ENCODE measurements at regions not wholly inside any gene's neighbourhood (a gene's known extent, or its start where the extent isn't known, plus 50 kb on each side); places are given as distances from the start of the nearest gene placed in this dataset.

DNA sequence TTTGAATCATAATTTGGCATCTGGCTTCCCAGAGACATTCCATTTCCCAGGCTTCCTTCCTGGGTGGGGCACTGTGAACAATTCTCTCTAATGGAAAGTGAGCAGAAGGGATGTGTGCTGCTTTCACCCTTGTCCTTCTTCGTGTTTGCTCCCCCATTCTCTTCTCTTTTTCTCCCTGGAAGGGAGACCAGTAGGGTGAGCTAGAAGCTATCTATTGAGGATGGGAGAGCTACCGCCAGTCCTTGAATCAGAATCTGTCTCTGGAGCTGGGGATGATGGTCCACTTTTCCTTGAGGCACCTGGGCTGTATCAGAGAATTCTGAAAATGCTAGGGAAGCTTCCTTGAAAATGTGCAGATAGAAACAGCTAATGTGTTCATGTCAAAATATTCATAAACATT, 453.9 kb downstream of the WDR72 start:
- no peak for DNase-seq

DNA sequence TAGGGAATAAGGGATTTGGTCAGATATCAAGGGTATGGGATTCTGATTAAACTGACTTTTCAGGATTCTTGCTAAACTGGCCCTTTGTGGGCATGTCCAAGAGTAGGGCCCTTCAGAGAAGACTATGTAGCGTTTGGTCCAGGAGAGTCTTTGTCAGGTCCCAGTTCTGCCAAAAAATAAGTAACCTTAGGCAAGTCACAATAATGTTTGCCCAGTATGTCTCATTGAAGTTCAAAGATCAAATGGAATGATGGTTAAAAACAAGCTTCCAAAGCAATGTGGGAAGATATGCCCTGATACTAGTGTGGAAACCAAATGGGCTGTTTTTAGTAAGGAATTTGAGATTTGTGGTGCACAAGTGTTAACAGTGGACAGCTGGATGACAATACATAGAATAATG, 454.4 kb downstream of the WDR72 start:
- no peak for DNase-seq

- no peak for DNase-seq
Observed at GRCh38 chr15:53297828-53298227, 461.6 kb downstream of the WDR72 start.

DNA sequence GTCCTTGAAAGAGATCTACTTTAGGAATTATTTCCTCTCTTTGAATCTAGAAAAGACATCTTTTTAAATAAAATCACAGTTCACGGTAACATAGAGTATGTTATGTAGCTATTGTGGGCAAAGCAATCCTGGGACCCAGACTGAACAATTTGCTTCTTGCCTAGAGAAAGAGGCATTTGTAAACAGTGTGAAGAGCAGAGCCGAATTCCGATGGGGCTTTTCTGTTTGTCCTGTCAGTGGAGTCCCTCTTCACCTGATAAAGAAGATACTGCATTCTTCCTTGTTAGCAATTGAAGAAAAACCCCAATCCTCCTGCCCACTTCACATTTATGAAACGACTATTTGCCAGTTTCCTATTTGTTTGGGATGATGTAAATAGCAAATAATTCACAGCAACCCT, 462.9 kb downstream of the WDR72 start:
- no peak for DNase-seq

- DNase-seq, result no peak
Observed at GRCh38 chr15:53295574-53295973, 463.9 kb downstream of the WDR72 start.

DNA sequence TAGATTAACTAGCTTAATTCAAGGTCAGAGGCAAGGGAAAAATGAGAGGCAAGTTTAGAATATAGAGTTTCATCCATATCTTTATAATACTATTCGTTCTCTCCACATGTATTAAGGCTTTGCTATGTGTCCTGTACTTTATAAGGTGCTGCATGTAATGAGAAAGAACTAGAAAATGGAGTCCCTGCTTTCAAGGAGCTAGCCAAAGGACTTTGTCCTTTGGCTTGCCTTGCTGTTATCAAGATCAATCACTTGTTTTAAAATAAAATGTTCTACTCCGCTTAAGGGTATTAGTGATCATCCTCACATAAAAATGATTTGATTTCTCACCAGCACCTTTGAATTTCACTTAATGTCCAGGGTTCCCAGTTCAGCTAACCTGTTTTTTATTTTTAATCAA, 470.9 kb downstream of the WDR72 start:
- no peak for DNase-seq

GRCh38 chr15:53274630-53275029, 484.5 kb upstream of the ONECUT1 start:
- DNase-seq, result no peak

DNA sequence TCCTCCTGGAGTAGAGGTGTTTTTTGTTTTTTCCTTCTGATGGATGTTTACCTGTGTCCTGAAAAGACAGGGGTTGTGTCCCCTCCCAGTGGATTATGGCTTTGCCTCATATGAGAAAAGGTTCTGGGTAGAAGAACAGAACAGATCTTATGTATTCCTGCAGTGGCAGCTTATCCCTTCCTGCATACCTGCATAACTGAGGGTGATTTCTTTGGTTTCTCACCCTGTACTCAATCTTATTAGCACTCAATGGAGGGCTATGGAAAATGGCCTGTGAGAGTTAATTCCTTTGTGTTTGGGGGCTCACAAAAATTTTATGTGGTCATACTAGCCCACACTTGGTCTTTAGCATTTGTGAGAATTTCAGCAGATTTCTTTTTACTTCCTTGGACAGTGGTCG, 482.0 kb upstream of the ONECUT1 start:
- no peak for DNase-seq

- DNase-seq, result no peak
Observed at GRCh38 chr15:53266176-53266575, 476.0 kb upstream of the ONECUT1 start.

DNA sequence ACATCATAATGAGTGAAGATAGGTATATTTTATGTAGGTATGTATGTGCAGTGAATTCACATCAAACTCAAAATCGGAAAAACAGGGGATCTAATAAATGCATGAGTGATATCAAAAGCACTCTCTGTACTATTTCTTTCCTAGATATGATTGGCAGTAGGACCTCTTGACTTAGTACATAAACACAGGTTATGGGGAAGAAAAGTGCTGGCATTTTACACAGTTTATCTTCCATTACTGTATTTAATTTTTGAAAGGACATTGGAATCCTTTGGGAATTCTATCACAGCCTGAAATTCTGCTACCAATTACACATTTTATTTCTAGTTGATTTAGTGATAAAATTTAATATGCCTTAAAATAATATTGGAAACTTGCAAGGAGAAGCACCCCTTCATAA, 470.5 kb upstream of the ONECUT1 start:
- no peak for DNase-seq

GRCh38 chr15:53256457-53256856, 466.3 kb upstream of the ONECUT1 start:
- DNase-seq, result no peak

- no peak for DNase-seq
Observed at GRCh38 chr15:53256043-53256442, 465.9 kb upstream of the ONECUT1 start.

- DNase-seq, result no peak
Observed at GRCh38 chr15:53251996-53252395, 461.9 kb upstream of the ONECUT1 start.

- no peak for DNase-seq
Observed at GRCh38 chr15:53251523-53251922, 461.4 kb upstream of the ONECUT1 start.

- no peak for DNase-seq
Observed at GRCh38 chr15:53247041-53247708, 457.0 kb upstream of the ONECUT1 start.

- DNase-seq, result no peak
Observed at GRCh38 chr15:53246404-53246803, 456.3 kb upstream of the ONECUT1 start.

- no peak for DNase-seq
Observed at GRCh38 chr15:53233801-53234200, 443.7 kb upstream of the ONECUT1 start.

DNA sequence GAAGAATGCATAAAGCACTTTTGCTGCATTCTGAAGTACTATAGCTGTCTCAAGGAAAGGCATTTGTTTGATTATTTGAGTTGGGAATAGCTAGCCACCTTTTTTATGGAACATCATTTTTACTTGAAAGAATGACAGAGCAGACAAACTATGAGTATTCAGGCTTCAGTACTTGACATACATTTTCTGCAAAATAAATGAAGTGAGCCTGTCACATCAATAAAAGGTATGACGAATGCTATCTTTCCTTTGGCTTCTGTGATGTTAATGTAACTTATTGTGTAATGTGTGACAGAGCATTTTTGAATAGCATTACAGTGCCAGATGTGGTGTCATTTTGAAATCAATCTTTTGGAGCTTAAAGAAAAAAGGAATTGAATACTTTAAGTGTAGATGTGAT, 440.3 kb upstream of the ONECUT1 start:
- DNase-seq, result no peak

GRCh38 chr15:53226559-53226958, 436.4 kb upstream of the ONECUT1 start:
- DNase-seq, result no peak

- DNase-seq, result no peak
Observed at GRCh38 chr15:53225781-53226180, 435.6 kb upstream of the ONECUT1 start.

- DNase-seq, result no peak
Observed at GRCh38 chr15:53224371-53224770, 434.2 kb upstream of the ONECUT1 start.

DNA sequence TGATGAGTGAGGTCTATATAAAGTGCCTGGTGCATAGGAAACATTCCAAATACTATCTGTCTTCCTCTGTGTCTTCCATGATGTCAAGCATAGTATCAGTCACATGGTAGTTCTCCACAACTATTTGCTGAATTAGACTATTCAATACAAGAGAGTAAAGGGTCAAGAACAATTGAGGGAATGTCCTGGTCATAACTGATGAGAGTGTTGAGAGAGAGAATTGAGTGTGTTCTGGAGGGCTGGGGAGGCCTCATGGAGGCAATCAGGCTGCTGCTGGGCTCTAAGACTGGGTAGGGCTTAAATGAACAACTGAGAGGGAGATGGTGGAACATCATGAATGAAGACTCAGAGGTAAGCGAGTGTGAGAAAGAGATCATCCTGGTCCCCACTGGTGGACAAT, 433.7 kb upstream of the ONECUT1 start:
- DNase-seq, result no peak

DNA sequence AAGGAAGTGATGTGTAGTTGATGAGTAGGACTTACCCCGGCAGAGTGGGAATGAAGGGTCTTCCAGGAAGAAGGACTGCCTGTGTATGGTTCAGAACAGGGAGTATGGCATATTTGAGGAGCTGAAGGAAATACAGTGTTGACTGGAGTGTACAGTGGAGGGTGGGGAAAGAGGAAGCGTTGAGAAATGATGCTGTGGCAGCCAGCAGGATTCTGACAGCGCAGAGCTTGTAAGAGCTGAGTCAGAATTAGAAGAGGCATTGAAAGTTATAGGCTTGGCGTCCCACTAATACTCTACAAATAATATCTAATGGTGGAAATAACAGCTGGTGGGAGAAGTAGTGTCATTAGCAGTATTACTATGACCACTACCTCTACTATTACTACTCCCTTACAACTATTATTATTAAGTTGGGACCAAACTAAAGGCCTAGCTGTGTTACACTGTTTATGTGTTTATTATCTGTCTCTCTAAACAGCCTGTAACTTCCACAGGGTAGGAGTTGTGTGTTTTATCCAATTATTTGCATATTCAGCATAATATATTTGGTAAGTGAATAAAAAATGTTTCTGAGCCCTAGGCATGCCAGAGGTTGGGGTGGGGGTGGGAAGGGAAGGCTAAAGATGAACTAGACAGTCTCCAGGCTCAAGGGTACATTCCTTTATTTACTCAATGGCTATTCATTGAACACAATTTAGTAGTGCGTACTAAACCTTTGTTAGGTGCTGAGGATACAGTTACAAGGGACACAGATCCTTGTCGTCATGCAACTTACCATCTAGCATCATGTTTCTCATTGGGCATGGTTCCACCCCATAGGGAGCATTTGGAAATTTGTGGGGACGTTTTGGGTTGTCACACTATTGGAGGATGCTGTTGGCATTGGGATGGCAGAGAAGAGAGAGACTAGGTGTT, 428.8 kb upstream of the ONECUT1 start:
- DNase-seq, result no peak

All from nucleus accumbens (tissue), 56 donors.